Kidney (tissue), 13 donors: ENCODE measurements at regions not wholly inside any gene's neighbourhood (a gene's known extent, or its start where the extent isn't known, plus 50 kb on each side); places are given as distances from the start of the nearest gene placed in this dataset.

Experiments
- DNase-seq, 5 donors: peaks; one replicate each; pipeline ENCODE4 v3.0.0-alpha.2; 2013 to 2020
- FAIRE-seq: peaks from 2 replicates; lab custom pipeline; 2012; peaks lifted over from hg19 to GRCh38; lab: Jason Lieb, UNC
- H3K27ac ChIP-seq, 2 donors: one replicate each; pipeline ENCODE4 v1.7.0; 2013; ENCODE audit warnings: low read depth in 2 of 2, low read length in 2 of 2, inconsistent platforms in 1 of 2
- H3K27me3 ChIP-seq: one replicate; pipeline ENCODE4 v1.7.1; 2013; ENCODE audit warnings: low read length, inconsistent platforms; ENCODE audit not compliant: control insufficient read depth, insufficient read depth
- H3K36me3 ChIP-seq, 3 donors: one replicate each; pipeline versions ENCODE4 v1.7.0 to v1.7.1; 2013; ENCODE audit warnings: low read length in 3 of 3, control low read depth in 1 of 3, inconsistent platforms in 1 of 3; ENCODE audit not compliant: insufficient read depth in 3 of 3, control insufficient read depth in 2 of 3
- H3K4me1 ChIP-seq, 3 donors: one replicate each; pipeline versions ENCODE4 v1.7.0 to v1.7.1; 2013; ENCODE audit warnings: low read length in 3 of 3, inconsistent platforms in 1 of 3, low read depth in 1 of 3; ENCODE audit not compliant: control insufficient read depth in 2 of 3, insufficient read depth in 2 of 3
- H3K4me3 ChIP-seq, 3 donors: one replicate each; pipeline versions ENCODE4 v1.7.0 to v1.8.1; 2013; ENCODE audit warnings: low read length in 3 of 3, control low read depth in 1 of 3, inconsistent platforms in 1 of 3
- H3K9ac ChIP-seq, 3 donors: one replicate each; pipeline versions ENCODE4 v1.7.0 to v1.7.1; 2013; ENCODE audit warnings: low read length in 3 of 3, control low read depth in 1 of 3, inconsistent platforms in 1 of 3
- H3K9me3 ChIP-seq, 3 donors: one replicate each; pipeline versions ENCODE4 v1.7.0 to v1.7.1; 2013; ENCODE audit warnings: low read length in 3 of 3, control low read depth in 1 of 3, inconsistent platforms in 1 of 3; ENCODE audit not compliant: control insufficient read depth in 2 of 3, insufficient read depth in 1 of 3
- intact Hi-C: fragments of 100-400 bp; cut with DNase I; formaldehyde crosslinking; loops from one replicate; pipeline ENCODE4 v1.11.1; 2022
- TF ChIP-seq, protein P1 (sequence below): IDR thresholded peaks from 3 replicates; pipeline ENCODE4 v1.5.1; 2012; ENCODE audit warnings: mild to moderate bottlenecking, moderate library complexity, borderline replicate concordance; ENCODE audit not compliant: insufficient read depth; ENCODE audit errors: extremely low read depth
- donor health status: control.
- donor health status: control.
- donor health status: control.
- donor health status: control.
- donor health status: control.
- donor health status: DM: yes; HTN: yes; CAD: no.
- donor health status: Normal renal cell carcinoma (clear cell type).

DNA sequence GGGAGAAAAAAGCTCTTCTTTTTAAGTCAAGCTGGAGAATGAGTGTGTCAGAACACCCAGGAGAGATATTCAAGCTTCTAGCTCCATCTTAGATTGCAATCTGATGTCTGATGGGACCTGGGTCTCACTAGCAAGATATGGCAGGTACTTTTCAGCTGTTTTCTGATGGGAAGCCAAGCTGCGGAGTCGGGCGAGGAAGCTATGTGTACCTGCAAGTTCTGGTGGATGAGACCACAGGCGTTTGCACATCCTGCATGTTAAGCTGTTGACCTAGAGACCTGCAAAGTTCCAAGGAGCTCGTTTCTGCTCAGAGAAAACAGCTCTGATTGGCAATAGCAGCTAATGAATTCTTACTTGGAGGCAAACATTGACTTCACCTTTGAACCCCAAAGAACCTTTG lies 167.3 kb upstream of the GATB start:
- no peaks in the 10 kb centered on the region for H3K9me3 ChIP-seq
- H3K4me1 ChIP-seq = no peaks in the 10 kb centered on the region

DNA sequence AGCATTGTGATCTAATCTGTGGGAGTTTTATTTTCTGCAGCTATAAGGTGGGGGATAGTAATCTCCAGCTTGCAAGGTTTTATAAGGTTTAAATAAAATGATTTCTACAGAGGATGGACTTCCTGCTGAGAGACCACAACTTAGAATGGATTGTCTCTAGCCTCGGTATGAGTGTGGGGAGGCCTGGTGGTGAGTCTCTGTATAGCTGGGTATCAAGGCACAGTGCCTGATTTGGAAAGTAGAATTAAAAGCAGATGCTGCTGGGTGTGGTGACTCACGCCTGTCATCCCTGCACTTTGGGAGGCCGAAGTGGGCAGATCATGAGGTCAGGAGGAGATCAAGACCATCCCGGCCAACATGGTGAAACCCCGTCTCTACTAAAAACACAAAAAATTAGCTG lies 162.0 kb upstream of the GATB start:
- H3K27me3 ChIP-seq = no peaks in the 10 kb centered on the region
- TF ChIP-seq, protein P1, sequence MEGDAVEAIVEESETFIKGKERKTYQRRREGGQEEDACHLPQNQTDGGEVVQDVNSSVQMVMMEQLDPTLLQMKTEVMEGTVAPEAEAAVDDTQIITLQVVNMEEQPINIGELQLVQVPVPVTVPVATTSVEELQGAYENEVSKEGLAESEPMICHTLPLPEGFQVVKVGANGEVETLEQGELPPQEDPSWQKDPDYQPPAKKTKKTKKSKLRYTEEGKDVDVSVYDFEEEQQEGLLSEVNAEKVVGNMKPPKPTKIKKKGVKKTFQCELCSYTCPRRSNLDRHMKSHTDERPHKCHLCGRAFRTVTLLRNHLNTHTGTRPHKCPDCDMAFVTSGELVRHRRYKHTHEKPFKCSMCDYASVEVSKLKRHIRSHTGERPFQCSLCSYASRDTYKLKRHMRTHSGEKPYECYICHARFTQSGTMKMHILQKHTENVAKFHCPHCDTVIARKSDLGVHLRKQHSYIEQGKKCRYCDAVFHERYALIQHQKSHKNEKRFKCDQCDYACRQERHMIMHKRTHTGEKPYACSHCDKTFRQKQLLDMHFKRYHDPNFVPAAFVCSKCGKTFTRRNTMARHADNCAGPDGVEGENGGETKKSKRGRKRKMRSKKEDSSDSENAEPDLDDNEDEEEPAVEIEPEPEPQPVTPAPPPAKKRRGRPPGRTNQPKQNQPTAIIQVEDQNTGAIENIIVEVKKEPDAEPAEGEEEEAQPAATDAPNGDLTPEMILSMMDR = no peak
- no peaks in the 10 kb centered on the region for H3K9me3 ChIP-seq
- no peak overlapping the region for H3K9ac ChIP-seq
- FAIRE-seq (no peak), DNase-seq (no peak)
- no peak overlapping the region for H3K4me3 ChIP-seq
- no peaks in the 10 kb centered on the region for H3K4me1 ChIP-seq
- no peaks in the 10 kb centered on the region for H3K36me3 ChIP-seq
- H3K27ac ChIP-seq = no peak overlapping the region
- intact Hi-C loops = no loop called here

More for the DNA sequence above, 167.3 kb upstream of the GATB start:
- Histone ChIP-seq H3K27ac (no peak overlapping the region), H3K4me3 (no peak overlapping the region), H3K9ac (no peak overlapping the region), H3K36me3 (no peaks in the 10 kb centered on the region), H3K27me3 (no peaks in the 10 kb centered on the region)
- no peak for FAIRE-seq
- TF ChIP-seq, protein P1 = no peak
- no peak for DNase-seq
- intact Hi-C loops = no loop called here

DNA sequence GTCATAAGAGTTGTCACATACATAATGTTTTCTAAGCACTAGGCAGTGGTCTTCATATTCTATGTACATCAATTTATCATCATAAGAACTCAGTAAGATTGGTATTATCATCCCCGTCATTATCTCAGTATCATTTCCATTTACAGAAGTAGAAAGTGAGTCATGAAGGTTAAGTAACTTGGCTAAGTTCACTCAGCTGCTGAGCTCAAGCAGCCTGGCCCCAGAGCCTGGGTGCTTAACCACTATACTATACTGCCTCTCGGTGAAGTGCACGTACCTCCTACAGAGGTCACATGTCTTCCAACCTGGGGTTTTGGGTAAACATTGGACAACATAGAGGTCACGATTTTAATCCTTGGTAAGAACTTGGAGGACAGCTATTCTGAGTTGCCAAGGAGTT lies 161.5 kb upstream of the GATB start:
- no peak overlapping the region for H3K4me3 ChIP-seq
- H3K9me3 ChIP-seq = no peaks in the 10 kb centered on the region
- H3K27me3 ChIP-seq = no peaks in the 10 kb centered on the region
- H3K4me1 ChIP-seq = no peaks in the 10 kb centered on the region
- intact Hi-C loops = no loop called here
- FAIRE-seq (no peak), DNase-seq (no peak)
- no peaks in the 10 kb centered on the region for H3K36me3 ChIP-seq
- H3K27ac ChIP-seq = no peak overlapping the region
- H3K9ac ChIP-seq = no peak overlapping the region
- TF ChIP-seq, protein P1 = no peak

DNA sequence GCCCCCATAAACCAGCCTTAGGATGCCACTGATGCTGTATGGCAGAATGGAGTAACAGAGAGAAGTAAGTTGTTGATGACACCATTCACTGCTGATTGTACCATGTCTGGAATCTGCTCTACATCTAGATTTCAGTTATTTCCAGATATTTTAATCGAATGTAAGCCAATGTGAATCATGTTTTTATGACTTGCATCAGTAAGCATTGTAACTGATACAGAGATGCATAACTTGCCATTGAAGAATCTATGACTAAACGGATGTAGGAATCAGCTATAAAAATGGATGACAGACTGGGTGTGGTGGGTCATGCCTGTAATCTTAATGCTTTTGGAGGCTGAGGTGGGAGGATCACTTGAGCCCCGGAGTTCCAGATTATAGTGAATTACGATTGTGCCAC lies 161.0 kb upstream of the GATB start:
- TF ChIP-seq, protein P1 = no peak
- FAIRE-seq (no peak), DNase-seq (no peak)
- intact Hi-C loops = no loop called here
- no peak overlapping the region for H3K4me3 ChIP-seq
- H3K27ac ChIP-seq = no peak overlapping the region
- no peaks in the 10 kb centered on the region for H3K9me3 ChIP-seq
- no peak overlapping the region for H3K9ac ChIP-seq
- H3K27me3 ChIP-seq = no peaks in the 10 kb centered on the region
- no peaks in the 10 kb centered on the region for H3K4me1 ChIP-seq
- H3K36me3 ChIP-seq = no peaks in the 10 kb centered on the region
